ENCODE measurements at regions not wholly inside any gene's neighbourhood (a gene's known extent, or its start where the extent isn't known, plus 50 kb on each side); places are given as distances from the start of the nearest gene placed in this dataset.

- H3K4me3 ChIP-seq = no peak overlapping the region
- no peaks in the 10 kb centered on the region for H3K9me3 ChIP-seq
- intact Hi-C loops (cut with DNase I) = no loop called here
- DNase-seq = no peak
- H3K36me3 ChIP-seq = no peaks in the 10 kb centered on the region
- H3K4me1 ChIP-seq = no peaks in the 10 kb centered on the region
- H3K27me3 ChIP-seq = no peaks in the 10 kb centered on the region
- TF ChIP-seq POLR2A (IDR thresholded peaks at IDR 0.05) = no peak
- no peak for TF ChIP-seq CTCF (IDR thresholded peaks at IDR 0.05)
- no peak overlapping the region for H3K27ac ChIP-seq
Observed at GRCh38 chrX:150160656-150161055, 202.5 kb upstream of the MAMLD1 start.

- Histone ChIP-seq H3K36me3 (no peaks in the 10 kb centered on the region), H3K27ac (no peak overlapping the region), H3K4me1 (no peaks in the 10 kb centered on the region), H3K9me3 (no peaks in the 10 kb centered on the region), H3K4me3 (no peak overlapping the region), H3K27me3 (no peaks in the 10 kb centered on the region)
- DNase-seq = no peak
- TF ChIP-seq CTCF (IDR thresholded peaks at IDR 0.05) (no peak), POLR2A (IDR thresholded peaks at IDR 0.05) (no peak)
- WGBS, 2 donors = 83% methylated on average over 1 of the region's 1 CpG; no CpG with 5 or more reads in 1 of the 2 donors
- intact Hi-C loops (cut with DNase I) = no loop called here
Observed at GRCh38 chrX:150161193-150161592, 201.9 kb upstream of the MAMLD1 start.

GRCh38 chrX:150162141-150162540 lies 201.0 kb upstream of the MAMLD1 start:
- Histone ChIP-seq H3K27me3 (no peaks in the 10 kb centered on the region), H3K4me1 (no peaks in the 10 kb centered on the region), H3K27ac (no peak overlapping the region), H3K4me3 (no peak overlapping the region), H3K9me3 (no peaks in the 10 kb centered on the region), H3K36me3 (no peaks in the 10 kb centered on the region)
- DNase-seq = no peak
- WGBS, 2 donors = 38 to 57% methylated on average over 4 of the region's 4 CpGs
- TF ChIP-seq POLR2A (IDR thresholded peaks at IDR 0.05) (no peak), CTCF (IDR thresholded peaks at IDR 0.05) (no peak)
- intact Hi-C loops (cut with DNase I) = no loop called here

- no peak for DNase-seq
- Histone ChIP-seq H3K4me1 (no peaks in the 10 kb centered on the region), H3K27me3 (no peaks in the 10 kb centered on the region), H3K27ac (no peak overlapping the region), H3K4me3 (no peak overlapping the region), H3K9me3 (no peaks in the 10 kb centered on the region), H3K36me3 (no peaks in the 10 kb centered on the region)
- intact Hi-C loops (cut with DNase I) = no loop called here
- no peak for TF ChIP-seq POLR2A (IDR thresholded peaks at IDR 0.05)
- no peak for TF ChIP-seq CTCF (IDR thresholded peaks at IDR 0.05)
- 56 to 75% methylated on average over 4 to 6 of the region's 8 CpGs for WGBS, 2 donors
Observed at GRCh38 chrX:150163221-150163930, 199.7 kb upstream of the MAMLD1 start.

- TF ChIP-seq CTCF (IDR thresholded peaks at IDR 0.05) (no peak), POLR2A (IDR thresholded peaks at IDR 0.05) (no peak)
- Histone ChIP-seq H3K4me3 (no peak overlapping the region), H3K4me1 (no peaks in the 10 kb centered on the region), H3K27ac (no peak overlapping the region), H3K9me3 (no peaks in the 10 kb centered on the region), H3K36me3 (no peaks in the 10 kb centered on the region), H3K27me3 (no peaks in the 10 kb centered on the region)
- DNase-seq = no peak
- WGBS, 2 donors = 67 to 79% methylated on average over 2 to 3 of the region's 4 CpGs
- intact Hi-C loops (cut with DNase I) = no loop called here
Observed at GRCh38 chrX:150163956-150164726, 199.0 kb upstream of the MAMLD1 start.
